ENCODE measurements at regions not wholly inside any gene's neighbourhood (a gene's known extent, or its start where the extent isn't known, plus 50 kb on each side); places are given as distances from the start of the nearest gene placed in this dataset.

DNA sequence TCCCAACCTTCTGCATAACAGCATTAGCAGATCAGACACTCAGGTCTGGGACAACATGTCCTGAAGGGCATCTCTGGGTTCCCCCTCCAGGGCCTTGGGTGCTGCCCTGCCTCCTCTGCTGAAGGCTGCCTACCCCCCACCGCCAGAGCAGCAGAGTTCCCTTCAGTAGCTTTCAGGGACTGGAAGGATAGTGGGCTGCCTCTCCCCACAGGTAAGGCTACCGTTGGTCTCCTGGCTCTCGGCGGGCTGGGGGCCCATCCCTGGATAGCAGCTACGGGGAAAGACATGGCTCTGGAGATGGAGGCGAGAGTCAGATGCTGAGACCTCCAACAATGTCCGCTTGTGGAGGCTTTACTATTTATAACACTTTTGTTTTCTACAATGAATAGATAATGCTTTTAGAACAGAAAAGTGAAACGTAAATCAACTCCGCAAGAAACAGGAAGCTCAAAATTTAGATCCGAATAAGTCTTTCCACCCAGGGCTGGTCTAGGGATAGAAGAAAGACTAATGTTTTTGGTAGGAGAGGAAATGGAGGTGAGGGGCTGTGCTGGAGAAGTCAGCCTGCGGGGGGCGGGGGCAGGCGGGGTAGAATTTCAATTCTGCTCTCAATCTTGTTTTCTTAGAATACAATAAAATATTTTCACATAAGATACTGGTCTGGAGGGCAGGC, 58.4 kb downstream of the ARL4C start:
- Mint-ChIP-seq H3K36me3 (ENCODE audit: low read depth) (peaks cover 12% of the 10 kb centered on the region), H3K27ac (peak overlapping the region; percentile 31), H3K4me3 (peak overlapping the region; percentile 2), H3K9me3 (peaks cover 8% of the 10 kb centered on the region), H3K27me3 (no peaks in the 10 kb centered on the region), H3K4me1 (peaks cover 64% of the 10 kb centered on the region)
- intact Hi-C loops (cut with micrococcal nuclease), result no loop called here
- DNase-seq, result peak; percentile 67

DNA sequence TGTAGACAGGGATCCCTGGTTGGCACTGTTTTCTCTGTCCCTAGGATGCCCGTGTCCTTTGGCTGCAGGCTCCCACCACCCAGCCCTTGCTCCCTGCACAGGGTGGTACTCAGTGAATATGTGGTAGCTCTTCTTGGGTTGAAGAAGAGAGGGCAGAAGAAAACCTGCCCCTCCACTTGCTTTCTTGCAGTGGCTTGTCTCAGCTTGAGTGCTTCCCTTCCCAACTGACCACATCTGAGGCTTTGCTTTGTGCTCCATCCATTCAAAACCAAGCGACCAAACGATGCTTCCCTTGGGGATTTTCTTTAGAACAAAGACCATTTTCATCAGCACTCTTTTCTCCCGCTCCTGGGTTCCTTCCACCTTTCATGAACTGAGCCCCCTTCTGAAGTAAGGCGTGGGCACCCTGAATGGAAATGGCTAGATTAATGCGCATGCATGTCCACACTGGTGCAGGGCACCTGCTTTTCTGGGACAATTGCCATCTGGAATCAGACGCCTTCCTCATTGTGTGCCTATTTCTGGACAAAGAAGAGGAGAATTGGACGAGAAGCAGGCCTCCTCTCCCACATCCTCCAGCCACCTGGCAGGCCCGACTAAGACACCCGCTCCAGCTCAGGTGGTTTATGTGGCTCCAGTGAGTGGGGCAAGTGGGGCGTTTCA, 59.1 kb downstream of the ARL4C start:
- intact Hi-C loops (cut with micrococcal nuclease), result no loop called here
- H3K4me3 Mint-ChIP-seq, result no peak overlapping the region

DNA sequence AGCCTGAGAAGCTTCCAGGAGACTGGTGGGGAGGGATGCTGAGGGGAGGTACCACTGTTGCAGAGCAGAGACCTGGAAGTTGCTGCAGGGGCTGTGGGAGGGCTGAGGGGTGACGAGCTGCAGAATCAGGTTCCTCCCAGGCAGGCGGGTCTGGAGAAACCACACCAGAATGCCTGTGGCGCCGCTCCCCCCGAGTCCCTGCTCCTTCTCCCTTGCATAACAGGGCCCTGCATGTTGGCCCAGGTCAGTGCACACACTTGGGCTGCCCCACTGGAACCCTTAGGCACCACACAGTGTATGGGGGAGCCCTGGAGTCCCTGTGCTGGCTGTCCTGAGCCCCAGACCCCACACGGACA, 60.4 kb downstream of the ARL4C start:
- Mint-ChIP-seq H3K36me3 (ENCODE audit: low read depth) (peaks cover 6% of the 10 kb centered on the region), H3K27ac (no peak overlapping the region), H3K27me3 (no peaks in the 10 kb centered on the region), H3K4me1 (peaks cover 57% of the 10 kb centered on the region), H3K4me3 (no peak overlapping the region), H3K9me3 (peaks cover 3% of the 10 kb centered on the region)
- DNase-seq, result no peak
- intact Hi-C loops (cut with micrococcal nuclease), result no loop called here

More for the DNA sequence above, 59.1 kb downstream of the ARL4C start:
- H3K36me3 Mint-ChIP-seq (ENCODE audit: low read depth), result peaks cover 9% of the 10 kb centered on the region
- no peak for DNase-seq
- H3K9me3 Mint-ChIP-seq, result peaks cover 8% of the 10 kb centered on the region
- no peak overlapping the region for H3K27ac Mint-ChIP-seq
- H3K4me1 Mint-ChIP-seq, result peaks cover 63% of the 10 kb centered on the region
- no peaks in the 10 kb centered on the region for H3K27me3 Mint-ChIP-seq

DNA sequence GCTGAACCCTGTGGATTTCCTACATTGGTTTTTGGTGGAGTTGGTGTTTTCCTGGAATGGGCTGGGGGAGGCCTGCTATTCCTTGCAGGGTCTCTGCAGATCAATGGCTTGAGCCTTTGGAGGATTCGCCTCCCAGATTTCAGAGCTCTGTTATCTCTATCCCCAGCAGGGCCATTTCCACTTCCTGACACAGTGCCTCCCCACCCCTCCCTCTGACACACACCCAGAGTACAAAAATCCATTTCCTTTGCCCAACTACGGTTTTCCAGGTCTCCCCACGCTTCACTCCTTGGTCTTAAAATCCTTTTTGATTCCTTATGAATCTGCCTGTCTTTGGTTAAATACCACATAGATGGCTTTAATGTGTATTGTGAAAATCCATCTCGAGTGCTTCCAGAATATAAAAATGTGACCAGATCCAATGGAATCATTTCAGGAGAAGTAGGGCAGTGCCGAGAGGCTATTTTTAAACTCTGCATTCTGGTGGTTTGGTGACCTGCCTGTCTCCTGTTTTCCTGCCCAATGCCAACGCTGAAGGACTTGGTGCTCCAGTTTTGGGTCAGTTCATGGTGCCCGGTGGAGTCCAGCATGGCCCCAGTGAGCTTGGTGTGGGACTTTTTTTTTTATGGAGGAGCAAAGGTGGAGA, 60.9 kb downstream of the ARL4C start:
- Mint-ChIP-seq H3K9me3 (peaks cover 3% of the 10 kb centered on the region), H3K4me1 (peaks cover 53% of the 10 kb centered on the region), H3K4me3 (no peak overlapping the region), H3K27me3 (no peaks in the 10 kb centered on the region), H3K27ac (no peak overlapping the region), H3K36me3 (ENCODE audit: low read depth) (peaks cover 5% of the 10 kb centered on the region)
- intact Hi-C loops (cut with micrococcal nuclease), result no loop called here
- peak; percentile 50 for DNase-seq

DNA sequence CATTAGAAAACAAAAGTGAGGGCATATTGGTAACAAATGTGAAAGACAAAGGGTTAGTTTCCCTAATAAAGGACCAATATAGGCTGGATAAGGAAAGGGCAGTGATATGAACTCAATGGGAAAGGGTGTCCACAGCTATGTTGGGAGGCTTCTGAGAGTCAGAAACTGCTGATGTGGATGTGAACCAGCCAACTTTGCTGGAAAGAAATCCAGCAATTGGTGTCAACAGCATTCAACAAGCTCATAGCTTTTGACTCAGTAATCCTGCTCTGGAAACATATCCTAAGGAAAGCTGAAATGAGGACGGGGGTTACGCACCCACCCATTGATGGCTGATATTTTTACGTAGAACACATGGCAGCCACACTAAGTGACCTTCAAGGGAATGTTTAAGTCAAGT, 63.7 kb downstream of the ARL4C start:
- H3K4me3 Mint-ChIP-seq, result no peak overlapping the region
- H3K27me3 Mint-ChIP-seq, result no peaks in the 10 kb centered on the region
- no peaks in the 10 kb centered on the region for H3K9me3 Mint-ChIP-seq
- H3K4me1 Mint-ChIP-seq, result peaks cover 55% of the 10 kb centered on the region
- no peak for DNase-seq
- H3K36me3 Mint-ChIP-seq (ENCODE audit: low read depth), result peaks cover 3% of the 10 kb centered on the region
- peak overlapping the region; percentile 22 for H3K27ac Mint-ChIP-seq
- intact Hi-C loops (cut with micrococcal nuclease), result no loop called here

DNA sequence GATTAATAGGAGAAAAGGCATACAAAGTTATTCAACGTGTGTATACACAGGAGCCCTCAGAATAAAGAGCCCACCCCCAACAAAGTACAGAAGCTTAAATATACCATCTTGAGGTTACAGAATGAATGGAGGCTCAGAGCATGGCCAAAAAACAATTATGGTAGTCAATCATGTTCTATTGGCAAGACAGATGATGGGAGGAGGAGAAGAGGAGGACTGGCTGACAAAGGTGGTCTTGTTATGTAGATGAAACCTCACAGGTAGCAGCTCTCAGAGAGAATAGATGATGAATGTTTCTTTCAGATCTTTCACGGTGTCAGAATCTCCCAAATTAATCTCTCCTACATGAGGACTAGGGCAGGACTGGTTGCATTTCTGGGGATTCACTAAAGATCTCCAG, 66.0 kb downstream of the ARL4C start:
- Mint-ChIP-seq H3K27ac (no peak overlapping the region), H3K27me3 (no peaks in the 10 kb centered on the region), H3K36me3 (ENCODE audit: low read depth) (peaks cover 4% of the 10 kb centered on the region), H3K4me3 (no peak overlapping the region), H3K9me3 (no peaks in the 10 kb centered on the region), H3K4me1 (peaks cover 59% of the 10 kb centered on the region)
- intact Hi-C loops (cut with micrococcal nuclease), result no loop called here
- no peak for DNase-seq

DNA sequence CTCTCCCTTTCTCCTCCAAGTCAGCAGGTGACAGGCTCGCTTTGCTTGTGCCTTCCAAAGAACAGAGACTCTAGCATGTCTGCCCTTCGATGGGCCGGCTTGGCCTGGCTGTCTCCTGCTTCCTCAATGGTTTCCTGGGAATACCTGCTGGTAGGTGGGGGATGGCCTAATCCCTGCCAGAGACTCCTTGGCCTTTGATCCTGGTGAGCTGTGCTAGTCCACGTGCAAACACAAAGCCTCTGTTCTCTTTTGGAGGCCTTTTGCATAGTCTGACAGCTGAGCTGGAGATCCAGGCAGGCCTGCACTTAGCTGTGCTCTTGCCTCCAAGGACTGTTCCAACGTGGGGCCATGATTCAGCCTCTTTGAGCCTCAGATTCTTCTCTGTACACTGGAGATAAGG, 67.6 kb downstream of the ARL4C start:
- H3K4me3 Mint-ChIP-seq, result no peak overlapping the region
- no peak for DNase-seq
- intact Hi-C loops (cut with micrococcal nuclease), result no loop called here
- peak overlapping the region; percentile 27 for H3K27ac Mint-ChIP-seq
- H3K36me3 Mint-ChIP-seq (ENCODE audit: low read depth), result peaks cover 4% of the 10 kb centered on the region
- H3K9me3 Mint-ChIP-seq, result no peaks in the 10 kb centered on the region
- no peaks in the 10 kb centered on the region for H3K27me3 Mint-ChIP-seq
- peaks cover 66% of the 10 kb centered on the region for H3K4me1 Mint-ChIP-seq

DNA sequence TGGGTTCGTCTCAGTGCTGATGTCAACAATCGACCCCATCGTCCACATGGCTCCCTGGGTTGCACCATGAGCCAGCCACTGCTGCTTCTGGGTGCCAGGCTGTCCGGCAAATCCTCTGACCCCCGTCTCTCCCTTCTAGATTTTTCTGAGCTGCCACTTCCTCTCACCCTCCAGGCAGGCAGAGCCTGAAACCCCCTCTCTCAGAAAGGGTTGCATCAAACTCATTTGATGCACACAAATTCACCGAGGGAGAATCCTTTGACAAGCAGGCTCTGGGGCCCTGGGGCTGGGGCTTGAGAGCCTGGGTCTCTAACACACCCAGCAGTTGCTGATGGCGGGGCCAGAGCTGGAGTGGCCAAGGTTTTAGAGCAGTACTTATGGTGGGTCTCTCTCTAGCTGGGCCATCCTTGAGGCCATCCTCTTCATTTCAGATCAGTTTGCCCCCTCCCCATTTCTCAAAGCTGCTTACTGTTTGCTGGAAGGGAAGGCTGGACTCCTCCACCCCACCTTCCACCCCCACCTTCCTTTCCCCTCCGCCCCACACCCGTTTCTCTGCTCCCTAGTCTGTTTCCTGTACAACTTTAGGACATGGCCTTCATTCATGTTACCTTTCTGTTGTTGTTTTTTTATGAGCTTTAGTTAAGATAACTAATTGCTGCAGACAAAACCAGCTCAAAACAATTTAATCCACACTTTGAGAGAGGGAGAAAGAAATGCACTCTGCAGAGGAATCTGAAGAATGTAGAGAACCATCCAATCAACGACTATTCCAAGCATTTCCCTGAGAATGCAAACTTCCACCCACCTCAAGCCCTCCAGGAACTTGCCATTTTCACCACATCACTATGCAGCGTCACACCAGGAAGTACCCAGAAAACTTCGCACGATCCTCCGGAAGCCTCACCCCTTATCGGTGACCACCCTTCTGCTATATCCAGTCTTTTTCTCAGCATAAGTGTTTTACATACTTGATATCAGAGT, 69.5 kb downstream of the ARL4C start:
- DNase-seq, result peak; percentile 75
- peaks cover 75% of the 10 kb centered on the region for H3K4me1 Mint-ChIP-seq
- H3K9me3 Mint-ChIP-seq, result no peaks in the 10 kb centered on the region
- H3K4me3 Mint-ChIP-seq, result peak overlapping the region; percentile 84
- intact Hi-C loops (cut with micrococcal nuclease), result no loop called here
- peak overlapping the region; percentile 99 for H3K27ac Mint-ChIP-seq
- H3K27me3 Mint-ChIP-seq, result no peaks in the 10 kb centered on the region
- peaks cover 3% of the 10 kb centered on the region for H3K36me3 Mint-ChIP-seq (ENCODE audit: low read depth)

DNA sequence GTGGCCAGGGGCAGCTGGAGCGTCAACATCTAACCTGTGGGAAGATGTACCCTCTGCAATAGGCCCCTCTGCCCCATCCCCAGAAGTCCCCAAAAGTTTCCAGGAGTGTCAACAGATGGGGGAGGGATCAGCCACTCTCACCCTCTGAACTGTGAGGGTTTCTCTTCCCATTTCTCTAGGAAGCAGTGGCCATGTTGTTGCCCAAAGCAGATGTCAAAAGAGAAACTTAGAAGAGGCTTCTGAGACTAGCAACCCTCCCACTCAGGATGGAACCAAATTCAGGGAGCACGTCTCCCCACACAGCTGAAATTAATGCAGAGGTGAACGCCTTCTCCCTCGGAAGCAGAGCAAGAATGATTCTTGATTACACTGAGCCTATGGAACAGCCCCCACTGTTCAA, 70.3 kb downstream of the ARL4C start:
- intact Hi-C loops (cut with micrococcal nuclease), result loop anchor here (1.0 kb wide), 4 partner anchors 20 to 134 kb away; no protein-coding TSS in a partner anchor
- Mint-ChIP-seq H3K27ac (peak overlapping the region; percentile 99), H3K27me3 (no peaks in the 10 kb centered on the region), H3K36me3 (ENCODE audit: low read depth) (peaks cover 3% of the 10 kb centered on the region), H3K9me3 (no peaks in the 10 kb centered on the region), H3K4me3 (peak overlapping the region; percentile 84), H3K4me1 (peaks cover 77% of the 10 kb centered on the region)
- DNase-seq, result peak; percentile 78

DNA sequence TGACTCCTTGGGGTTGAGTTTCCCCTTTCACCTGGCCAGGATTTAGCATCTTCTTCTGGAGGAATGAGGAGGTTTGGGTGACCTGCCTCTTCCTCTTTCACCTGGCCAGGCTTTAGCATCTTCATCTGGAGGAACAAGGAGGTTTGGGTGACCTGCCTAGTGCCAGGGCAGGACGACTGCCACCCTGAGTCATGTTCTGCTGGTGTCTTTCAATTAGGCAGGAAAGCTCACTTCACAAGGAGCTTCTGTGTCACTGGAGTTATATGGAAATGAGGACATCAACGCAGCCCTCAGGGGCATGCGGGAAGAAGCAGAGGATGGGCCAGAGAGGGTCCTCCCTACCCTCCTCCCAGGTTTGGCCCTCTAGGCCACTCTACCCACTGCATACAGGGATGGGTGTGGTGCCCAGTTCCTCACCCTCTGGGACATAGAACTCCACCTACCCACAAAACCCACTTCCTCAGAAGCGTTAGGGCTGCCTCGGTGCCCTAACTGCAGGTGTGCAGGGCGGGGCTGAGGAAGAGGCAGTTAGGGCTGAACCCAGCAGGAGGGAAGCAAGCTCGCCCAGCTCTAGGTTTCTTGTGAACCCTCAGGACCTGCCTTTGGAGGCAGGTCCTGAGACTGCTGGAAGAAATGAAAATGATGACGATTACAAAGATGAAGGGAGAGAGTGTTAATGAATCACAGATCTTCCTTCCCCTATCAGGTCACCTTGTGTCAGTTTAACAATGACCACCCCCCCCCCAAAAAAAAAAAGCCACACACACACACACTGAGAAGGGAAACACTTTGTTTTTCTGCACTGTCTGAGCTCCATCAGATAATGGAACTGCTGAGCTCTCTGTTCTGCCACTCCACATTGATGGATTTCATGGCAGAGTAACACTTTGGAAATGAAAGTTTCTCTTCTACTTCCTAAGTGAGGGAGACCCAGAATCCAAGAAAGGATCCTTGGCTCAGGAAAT, 71.0 kb downstream of the ARL4C start:
- Mint-ChIP-seq H3K27me3 (no peaks in the 10 kb centered on the region), H3K36me3 (ENCODE audit: low read depth) (peaks cover 1% of the 10 kb centered on the region), H3K9me3 (no peaks in the 10 kb centered on the region), H3K4me3 (peak overlapping the region; percentile 84), H3K27ac (peak overlapping the region; percentile 99), H3K4me1 (peaks cover 81% of the 10 kb centered on the region)
- intact Hi-C loops (cut with micrococcal nuclease), result loop anchor here (1.0 kb wide), 4 partner anchors 20 to 134 kb away; no protein-coding TSS in a partner anchor
- peak; percentile 94 for DNase-seq

DNA sequence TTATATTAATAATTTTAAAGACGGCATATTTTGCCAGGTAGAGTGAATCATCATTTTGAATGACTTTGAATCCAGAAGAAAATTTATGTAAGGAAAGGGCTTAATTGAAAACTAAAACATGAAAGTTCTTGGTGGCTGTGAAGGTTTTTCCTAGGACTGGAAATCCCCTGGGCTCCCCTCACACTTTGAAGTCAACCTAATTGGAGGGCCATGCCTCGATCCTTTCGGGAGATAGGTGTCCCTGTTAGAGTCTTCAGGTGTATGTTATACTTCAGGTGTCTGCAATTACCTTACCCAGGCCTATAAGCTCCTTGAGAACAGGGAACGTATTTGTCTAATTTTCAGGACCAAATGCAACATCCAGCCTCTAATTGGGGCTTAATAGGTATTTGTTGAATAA, 73.0 kb downstream of the ARL4C start:
- Mint-ChIP-seq H3K27ac (peak overlapping the region; percentile 99), H3K4me1 (peaks cover 74% of the 10 kb centered on the region), H3K4me3 (no peak overlapping the region), H3K27me3 (no peaks in the 10 kb centered on the region), H3K36me3 (ENCODE audit: low read depth) (peaks cover 1% of the 10 kb centered on the region), H3K9me3 (no peaks in the 10 kb centered on the region)
- peak; percentile 72 for DNase-seq
- intact Hi-C loops (cut with micrococcal nuclease), result loop anchor here (2.0 to 5.0 kb wide), 4 partner anchors 23 to 152 kb away; no protein-coding TSS in a partner anchor

DNA sequence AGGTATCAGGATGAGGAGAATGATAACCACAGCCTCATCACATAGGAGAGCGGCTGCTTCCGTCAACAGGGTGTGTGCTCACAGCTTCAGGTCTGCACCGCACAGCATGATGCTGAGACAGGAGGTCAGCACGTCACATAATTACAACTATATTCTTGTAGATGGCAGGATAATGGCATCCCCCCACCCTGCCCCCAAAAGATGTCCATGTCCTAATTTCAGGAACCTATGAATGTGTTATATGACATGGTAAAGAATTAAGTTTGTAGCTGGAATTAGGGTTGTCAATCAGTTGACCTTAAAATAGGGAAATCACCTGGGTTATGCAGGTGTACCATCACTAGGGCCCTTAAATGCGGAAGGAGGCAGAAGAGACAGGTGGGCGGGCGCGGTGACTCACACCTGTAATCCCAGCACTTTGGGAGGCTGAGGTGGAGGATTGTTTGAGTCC, 73.9 kb downstream of the ARL4C start:
- DNase-seq, result peak; percentile 88

More for the DNA sequence above, 73.9 kb downstream of the ARL4C start:
- H3K4me1 Mint-ChIP-seq, result peaks cover 72% of the 10 kb centered on the region
- H3K27me3 Mint-ChIP-seq, result no peaks in the 10 kb centered on the region
- H3K27ac Mint-ChIP-seq, result peak overlapping the region; percentile 79
- H3K36me3 Mint-ChIP-seq (ENCODE audit: low read depth), result peaks cover 7% of the 10 kb centered on the region
- H3K4me3 Mint-ChIP-seq, result peak overlapping the region; percentile 65
- H3K9me3 Mint-ChIP-seq, result peaks cover 8% of the 10 kb centered on the region
- intact Hi-C loops (cut with micrococcal nuclease), result loop anchor here (2.0 to 5.0 kb wide), 4 partner anchors 22 to 151 kb away; no protein-coding TSS in a partner anchor
